ENCODE measurements at regions not wholly inside any gene's neighbourhood (a gene's known extent, or its start where the extent isn't known, plus 50 kb on each side); places are given as distances from the start of the nearest gene placed in this dataset.

- TF ChIP-seq CTCF (IDR thresholded peaks at IDR 0.05; ENCODE audit: low read depth, low read length): no peak
- no peak for TF ChIP-seq EZH2phosphoT487 (IDR thresholded peaks at IDR 0.05; ENCODE audit: low read depth)
Measured at GRCh38 chr20:23159256-23159946, 73.3 kb upstream of the CD93 start.
